MCF 10A (cell line): ENCODE measurements at regions not wholly inside any gene's neighbourhood (a gene's known extent, or its start where the extent isn't known, plus 50 kb on each side); places are given as distances from the start of the nearest gene placed in this dataset.
A peak's percentile ranks its signal among the peaks of the same experiment; 100 is the strongest.

Experiments
- BruUV-seq: library from RNA; stranded (reverse); fragments of 400-500 nt; replicated peaks from 2 replicates; lab custom pipeline; 2021; lab: Mats Ljungman, UMichigan
- CTCF ChIA-PET: fragments of 300-600 bp; sonication (Branson Sonifier 250); formaldehyde crosslinking; extraction: SDS; loops from one replicate; lab custom pipeline; 2021; ENCODE audit warnings: antibody characterized with exemption, inconsistent platforms; lab: Yijun Ruan, JAX
- POLR2A ChIA-PET: fragments of 300-600, 350-650 bp; sonication (Branson Sonifier 250); formaldehyde crosslinking; extraction: SDS; loops from one replicate; lab custom pipeline; 2020; ENCODE audit warnings: antibody characterized with exemption, inconsistent platforms; lab: Yijun Ruan, JAX
- DNase-seq: peaks from one replicate; pipeline ENCODE4 v3.0.0-alpha.2; 2018; ENCODE audit not compliant: unreplicated experiment
- H3K27ac Mint-ChIP-seq: one replicate; pipeline ENCODE4 v1.8.0; 2022; ENCODE audit warnings: mild to moderate bottlenecking, low read depth, mixed read lengths; ENCODE audit not compliant: unreplicated experiment
- H3K27me3 Mint-ChIP-seq: one replicate; pipeline ENCODE4 v1.8.0; 2022; ENCODE audit warnings: mixed read lengths; ENCODE audit not compliant: insufficient read depth, unreplicated experiment
- H3K36me3 Mint-ChIP-seq: one replicate; pipeline ENCODE4 v1.8.0; 2022; ENCODE audit warnings: mild to moderate bottlenecking, moderate library complexity, mixed read lengths; ENCODE audit not compliant: insufficient read depth, unreplicated experiment
- H3K4me1 Mint-ChIP-seq: one replicate; pipeline ENCODE4 v1.8.0; 2022; ENCODE audit warnings: mixed read lengths; ENCODE audit not compliant: insufficient read depth, unreplicated experiment
- H3K4me3 Mint-ChIP-seq: one replicate; pipeline ENCODE4 v1.8.0; 2022; ENCODE audit warnings: mild to moderate bottlenecking, moderate library complexity, mixed read lengths; ENCODE audit not compliant: unreplicated experiment
- H3K9me3 Mint-ChIP-seq: one replicate; pipeline ENCODE4 v1.8.0; 2022; ENCODE audit warnings: mixed read lengths; ENCODE audit not compliant: unreplicated experiment
- CTCF ChIP-seq: fragments of 200-600 bp; IDR thresholded peaks from one replicate; pipeline ENCODE4 v1.8.0; 2022; ENCODE audit warnings: antibody characterized with exemption, mild to moderate bottlenecking; ENCODE audit not compliant: unreplicated experiment
- intact Hi-C: fragments of 100-400 bp; cut with micrococcal nuclease; formaldehyde crosslinking; loops from 2 replicates; pipeline ENCODE4 v1.14.1; 2022

- Mint-ChIP-seq H3K27me3 (no peaks in the 10 kb centered on the region), H3K27ac (peak overlapping the region; percentile 47), H3K36me3 (no peaks in the 10 kb centered on the region), H3K9me3 (no peaks in the 10 kb centered on the region), H3K4me1 (peaks cover 11% of the 10 kb centered on the region), H3K4me3 (no peak overlapping the region)
- TF ChIP-seq CTCF = no peak
- intact Hi-C loops = loop anchor here (1.0 kb wide), 1 partner anchor 13 kb away; no protein-coding TSS in a partner anchor
- ChIA-PET CTCF (interaction anchor here (0.6 kb wide), 2 partner anchors 276 to 670 kb away, joined by 3 read pairs; no protein-coding TSS in a partner anchor), POLR2A (interaction anchor here (1.2 kb wide), 1 partner anchor 14 kb away, joined by 4 read pairs; no protein-coding TSS in a partner anchor)
- no TSS peak for BruUV-seq
- peak; percentile 75 for DNase-seq
Measured at GRCh38 chr2:17442334-17442733, 75.9 kb downstream of the RAD51AP2 start.

- POLR2A ChIA-PET = interaction anchor here (1.1 to 1.6 kb wide), 3 partner anchors 10 to 14 kb away, joined by 3 to 5 read pairs (median 4); no protein-coding TSS in a partner anchor
- H3K9me3 Mint-ChIP-seq = no peaks in the 10 kb centered on the region
- no peaks in the 10 kb centered on the region for H3K36me3 Mint-ChIP-seq
- intact Hi-C loops = loop anchor here (1.0 kb wide), 1 partner anchor 12 kb away; no protein-coding TSS in a partner anchor
- no peaks in the 10 kb centered on the region for H3K27me3 Mint-ChIP-seq
- CTCF ChIA-PET = interaction anchor here (0.6 to 1.4 kb wide), 6 partner anchors 12 to 784 kb away, joined by 3 to 4 read pairs (median 3); no protein-coding TSS in a partner anchor
- no peak for DNase-seq
- no peak overlapping the region for H3K27ac Mint-ChIP-seq
- peaks cover 11% of the 10 kb centered on the region for H3K4me1 Mint-ChIP-seq
- BruUV-seq = no TSS peak
- no peak for TF ChIP-seq CTCF
- no peak overlapping the region for H3K4me3 Mint-ChIP-seq
Measured at GRCh38 chr2:17441790-17442189, 76.5 kb downstream of the RAD51AP2 start.

GRCh38 chr2:17441055-17441771, 77.0 kb downstream of the RAD51AP2 start:
- H3K9me3 Mint-ChIP-seq = no peaks in the 10 kb centered on the region
- CTCF ChIA-PET = interaction anchor here (0.6 to 1.4 kb wide), 5 partner anchors 11 to 784 kb away, joined by 3 to 4 read pairs (median 3); no protein-coding TSS in a partner anchor
- H3K4me1 Mint-ChIP-seq = peaks cover 11% of the 10 kb centered on the region
- H3K27ac Mint-ChIP-seq = no peak overlapping the region
- DNase-seq = peak; percentile 89
- BruUV-seq = no TSS peak
- no peaks in the 10 kb centered on the region for H3K36me3 Mint-ChIP-seq
- no peak overlapping the region for H3K4me3 Mint-ChIP-seq
- intact Hi-C loops = no loop called here
- H3K27me3 Mint-ChIP-seq = no peaks in the 10 kb centered on the region
- POLR2A ChIA-PET = interaction anchor here (0.9 to 1.6 kb wide), 4 partner anchors 9 to 22 kb away, joined by 3 to 5 read pairs (median 4); no protein-coding TSS in a partner anchor
- TF ChIP-seq CTCF = no peak

GRCh38 chr2:17430326-17430725, 87.9 kb downstream of the RAD51AP2 start:
- no TSS peak for BruUV-seq
- TF ChIP-seq CTCF = no peak
- Mint-ChIP-seq H3K9me3 (no peaks in the 10 kb centered on the region), H3K27ac (no peak overlapping the region), H3K36me3 (no peaks in the 10 kb centered on the region), H3K4me1 (peaks cover 8% of the 10 kb centered on the region), H3K27me3 (no peaks in the 10 kb centered on the region), H3K4me3 (no peak overlapping the region)
- intact Hi-C loops = no loop called here
- ChIA-PET CTCF (interaction anchor here (1.4 kb wide), 1 partner anchor 11 kb away, joined by 4 read pairs; no protein-coding TSS in a partner anchor), POLR2A (interaction anchor here (0.8 to 1.7 kb wide), 3 partner anchors 11 to 47 kb away, joined by 3 to 6 read pairs (median 5); no protein-coding TSS in a partner anchor)
- DNase-seq = no peak
